Gastroesophageal sphincter (tissue), 3 donors: ENCODE measurements at regions not wholly inside any gene's neighbourhood (a gene's known extent, or its start where the extent isn't known, plus 50 kb on each side); places are given as distances from the start of the nearest gene placed in this dataset.
"Not testable (repeated sequence)": the region's sequence is repeated elsewhere in the genome, so short reads cannot be mapped to it uniquely, and the experiment has no call there.

Source experiments
- EP300 ChIP-seq: sonication (generic); formaldehyde crosslinking; IDR thresholded peaks from one replicate; pipeline ENCODE4 v1.6.1; 2017; ENCODE audit warnings: antibody characterized with exemption, mild to moderate bottlenecking
- POLR2A ChIP-seq, 2 donors: fragments of 450-650 bp; IDR thresholded peaks; one replicate each; pipeline ENCODE4 v1.6.1; 2017; ENCODE audit warnings: antibody characterized with exemption in 2 of 2, mild to moderate bottlenecking in 2 of 2, moderate library complexity in 1 of 2
- POLR2AphosphoS5 ChIP-seq: sonication (generic); formaldehyde crosslinking; IDR thresholded peaks from one replicate; pipeline ENCODE4 v1.6.1; 2017; ENCODE audit warnings: antibody characterized with exemption
- TF ChIP-seq, protein P1 (sequence below), 4 experiments: fragments of 200-600 bp in 2 of 4; fragments of 450-650 bp in 2 of 4; sonication (generic) in 1 of 4; IDR thresholded peaks; one replicate each; pipeline ENCODE4 v1.5.1; 2017 to 2019; ENCODE audit warnings: antibody characterized with exemption in 4 of 4, mild to moderate bottlenecking in 2 of 4, moderate library complexity in 2 of 4

DNA sequence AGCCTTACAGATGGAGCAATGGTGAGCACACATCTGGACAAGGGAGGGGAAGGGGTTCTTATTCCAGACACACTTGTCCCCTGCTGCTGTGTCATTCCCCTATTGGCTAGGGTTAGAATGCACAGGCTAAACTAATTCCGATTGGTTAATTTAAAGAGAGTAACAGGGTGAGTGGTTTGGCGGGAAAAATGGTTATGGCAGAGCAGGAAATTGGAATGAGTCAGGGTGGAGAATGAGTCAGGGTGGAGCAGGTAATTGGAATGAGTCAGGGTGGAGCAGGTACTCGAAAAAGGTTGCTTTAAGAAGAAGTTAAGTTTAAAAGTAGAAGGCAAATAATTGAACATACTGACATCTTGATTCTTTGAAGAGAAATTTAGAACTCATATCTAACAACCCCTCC is 112.5 kb downstream of the VSIG4 start:
- TF ChIP-seq, protein P1, sequence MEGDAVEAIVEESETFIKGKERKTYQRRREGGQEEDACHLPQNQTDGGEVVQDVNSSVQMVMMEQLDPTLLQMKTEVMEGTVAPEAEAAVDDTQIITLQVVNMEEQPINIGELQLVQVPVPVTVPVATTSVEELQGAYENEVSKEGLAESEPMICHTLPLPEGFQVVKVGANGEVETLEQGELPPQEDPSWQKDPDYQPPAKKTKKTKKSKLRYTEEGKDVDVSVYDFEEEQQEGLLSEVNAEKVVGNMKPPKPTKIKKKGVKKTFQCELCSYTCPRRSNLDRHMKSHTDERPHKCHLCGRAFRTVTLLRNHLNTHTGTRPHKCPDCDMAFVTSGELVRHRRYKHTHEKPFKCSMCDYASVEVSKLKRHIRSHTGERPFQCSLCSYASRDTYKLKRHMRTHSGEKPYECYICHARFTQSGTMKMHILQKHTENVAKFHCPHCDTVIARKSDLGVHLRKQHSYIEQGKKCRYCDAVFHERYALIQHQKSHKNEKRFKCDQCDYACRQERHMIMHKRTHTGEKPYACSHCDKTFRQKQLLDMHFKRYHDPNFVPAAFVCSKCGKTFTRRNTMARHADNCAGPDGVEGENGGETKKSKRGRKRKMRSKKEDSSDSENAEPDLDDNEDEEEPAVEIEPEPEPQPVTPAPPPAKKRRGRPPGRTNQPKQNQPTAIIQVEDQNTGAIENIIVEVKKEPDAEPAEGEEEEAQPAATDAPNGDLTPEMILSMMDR (IDR thresholded peaks at IDR 0.05), result not testable (repeated sequence)
- TF ChIP-seq POLR2AphosphoS5; POLR2A (IDR thresholded peaks at IDR 0.05); EP300: not testable (repeated sequence)
